ENCODE measurements at regions not wholly inside any gene's neighbourhood (a gene's known extent, or its start where the extent isn't known, plus 50 kb on each side); places are given as distances from the start of the nearest gene placed in this dataset.

DNA sequence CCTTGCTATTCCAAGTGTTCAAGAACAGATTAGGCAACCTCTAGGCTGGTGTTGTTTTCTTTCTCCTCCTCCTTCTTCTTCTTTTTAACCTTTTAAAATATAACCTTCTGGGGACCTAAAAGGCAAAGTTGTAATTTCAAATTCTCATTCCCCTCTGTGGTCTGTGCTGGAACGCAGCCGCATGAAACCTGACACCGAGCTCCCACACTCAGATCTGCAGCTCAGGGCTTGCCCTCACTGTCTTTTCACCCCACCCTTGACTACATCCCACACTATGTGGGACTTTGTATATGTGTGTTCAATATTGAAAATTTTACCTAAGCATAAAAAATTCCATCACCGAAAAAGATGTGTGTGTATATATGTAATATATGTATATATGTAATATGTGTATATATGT, 62.0 kb upstream of the ARHGAP42 start:
- TF ChIP-seq, protein P1, sequence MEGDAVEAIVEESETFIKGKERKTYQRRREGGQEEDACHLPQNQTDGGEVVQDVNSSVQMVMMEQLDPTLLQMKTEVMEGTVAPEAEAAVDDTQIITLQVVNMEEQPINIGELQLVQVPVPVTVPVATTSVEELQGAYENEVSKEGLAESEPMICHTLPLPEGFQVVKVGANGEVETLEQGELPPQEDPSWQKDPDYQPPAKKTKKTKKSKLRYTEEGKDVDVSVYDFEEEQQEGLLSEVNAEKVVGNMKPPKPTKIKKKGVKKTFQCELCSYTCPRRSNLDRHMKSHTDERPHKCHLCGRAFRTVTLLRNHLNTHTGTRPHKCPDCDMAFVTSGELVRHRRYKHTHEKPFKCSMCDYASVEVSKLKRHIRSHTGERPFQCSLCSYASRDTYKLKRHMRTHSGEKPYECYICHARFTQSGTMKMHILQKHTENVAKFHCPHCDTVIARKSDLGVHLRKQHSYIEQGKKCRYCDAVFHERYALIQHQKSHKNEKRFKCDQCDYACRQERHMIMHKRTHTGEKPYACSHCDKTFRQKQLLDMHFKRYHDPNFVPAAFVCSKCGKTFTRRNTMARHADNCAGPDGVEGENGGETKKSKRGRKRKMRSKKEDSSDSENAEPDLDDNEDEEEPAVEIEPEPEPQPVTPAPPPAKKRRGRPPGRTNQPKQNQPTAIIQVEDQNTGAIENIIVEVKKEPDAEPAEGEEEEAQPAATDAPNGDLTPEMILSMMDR (IDR thresholded peaks at IDR 0.05; ENCODE audit: control extremely low read depth, extremely low read depth, low read depth, missing control alignments) = no peak
- POLR2A ChIA-PET = no interaction called here
- DNase-seq (ENCODE audit: extremely low spot score) = no peak
- CTCF ChIA-PET = no interaction called here

DNA sequence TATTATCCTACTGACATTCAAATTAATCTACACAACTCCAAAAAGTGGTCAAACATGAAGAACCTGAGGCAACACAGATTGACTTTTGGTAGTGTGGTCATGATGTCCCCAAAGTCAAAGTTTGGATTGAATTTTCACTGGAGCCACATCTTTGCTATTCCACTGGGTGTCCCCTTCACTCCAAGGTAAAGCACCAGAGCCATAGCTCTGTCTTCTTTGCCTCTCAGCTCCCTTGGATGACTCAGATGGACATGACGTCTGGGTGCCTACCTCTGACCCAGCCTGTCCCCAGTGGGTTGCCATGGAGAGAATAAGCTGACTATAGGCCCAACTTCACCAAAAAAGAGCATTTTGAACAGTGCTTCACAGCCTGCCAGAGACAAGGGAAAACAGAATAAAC, 57.4 kb upstream of the ARHGAP42 start:
- TF ChIP-seq, protein P1 (IDR thresholded peaks at IDR 0.05; ENCODE audit: control extremely low read depth, extremely low read depth, low read depth, missing control alignments) = no peak
- ChIA-PET POLR2A (no interaction called here), CTCF (interaction anchor here (0.7 to 1.6 kb wide), 4 partner anchors 12 to 58 kb away, joined by 3 to 4 read pairs (median 3); no protein-coding TSS in a partner anchor)
- DNase-seq (ENCODE audit: extremely low spot score) = no peak

DNA sequence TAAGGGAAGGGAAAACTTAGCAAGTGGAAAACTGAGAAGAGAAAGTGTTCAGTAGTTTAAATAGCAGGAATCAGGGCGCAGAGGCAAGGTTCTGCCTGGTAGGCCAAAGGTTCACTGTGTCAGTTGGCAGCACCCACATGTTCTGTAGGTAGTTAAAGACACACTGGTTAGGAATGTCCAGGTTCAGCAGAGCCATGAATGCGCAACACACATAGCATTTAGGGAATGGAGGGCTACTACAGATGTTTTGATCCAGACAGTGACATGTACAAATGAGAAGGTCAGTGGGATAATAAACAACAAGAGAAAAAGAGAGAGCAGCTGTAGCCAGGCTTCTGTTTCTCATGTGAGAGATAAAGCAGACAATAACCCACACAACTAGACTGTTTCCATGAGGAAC, 56.2 kb upstream of the ARHGAP42 start:
- ChIA-PET CTCF (no interaction called here), POLR2A (no interaction called here)
- TF ChIP-seq, protein P1 (IDR thresholded peaks at IDR 0.05; ENCODE audit: control extremely low read depth, extremely low read depth, low read depth, missing control alignments) = no peak
- no peak for DNase-seq (ENCODE audit: extremely low spot score)

DNA sequence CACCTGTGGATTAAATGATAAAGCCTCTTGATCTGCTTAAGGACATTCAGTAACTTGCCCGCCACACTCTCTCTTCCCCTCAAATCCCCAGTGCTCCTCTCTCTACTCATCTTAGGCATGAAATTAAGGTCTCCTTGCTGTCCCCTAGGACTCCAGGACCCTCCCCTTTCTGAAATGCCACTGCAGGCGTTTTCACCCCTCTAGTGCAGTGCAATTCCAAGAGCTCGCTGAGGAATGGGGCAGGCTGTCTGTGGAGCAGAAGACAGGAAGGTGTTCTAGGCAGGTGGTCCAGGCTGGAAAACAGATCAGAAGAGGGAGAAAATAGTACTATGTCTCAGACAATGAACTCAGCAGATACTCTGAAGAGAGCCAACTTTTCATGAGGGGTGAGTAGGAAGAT, 55.8 kb upstream of the ARHGAP42 start:
- TF ChIP-seq, protein P1 (IDR thresholded peaks at IDR 0.05; ENCODE audit: control extremely low read depth, extremely low read depth, low read depth, missing control alignments) = no peak
- CTCF ChIA-PET = no interaction called here
- POLR2A ChIA-PET = no interaction called here
- no peak for DNase-seq (ENCODE audit: extremely low spot score)

DNA sequence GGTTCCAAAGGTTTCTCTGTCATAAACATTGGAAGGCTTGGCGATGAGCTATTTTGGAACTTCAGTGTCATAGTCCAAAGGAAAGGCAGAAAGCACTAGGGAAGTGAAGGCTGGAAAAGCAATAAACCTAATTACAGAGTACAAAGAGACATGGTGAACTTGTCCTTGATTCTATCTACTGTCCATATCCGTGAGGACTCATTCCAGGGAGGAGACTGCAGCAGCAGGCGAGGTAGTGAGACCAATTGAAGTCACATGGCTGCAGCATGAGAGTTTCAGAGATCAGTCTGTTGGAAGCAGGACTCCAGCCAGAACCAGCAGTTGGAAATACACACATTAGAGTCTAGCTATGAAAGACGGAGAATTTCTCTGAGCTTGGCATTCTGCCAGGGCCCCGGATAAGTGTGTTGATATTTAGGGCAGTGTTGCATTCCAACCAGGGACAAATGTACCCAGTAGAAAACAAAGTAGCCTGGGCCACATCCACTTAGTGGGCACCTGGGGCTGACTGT, 54.1 kb upstream of the ARHGAP42 start:
- DNase-seq (ENCODE audit: extremely low spot score) = no peak
- TF ChIP-seq, protein P1 (IDR thresholded peaks at IDR 0.05; ENCODE audit: control extremely low read depth, extremely low read depth, low read depth, missing control alignments) = no peak
- CTCF ChIA-PET = no interaction called here
- POLR2A ChIA-PET = no interaction called here

DNA sequence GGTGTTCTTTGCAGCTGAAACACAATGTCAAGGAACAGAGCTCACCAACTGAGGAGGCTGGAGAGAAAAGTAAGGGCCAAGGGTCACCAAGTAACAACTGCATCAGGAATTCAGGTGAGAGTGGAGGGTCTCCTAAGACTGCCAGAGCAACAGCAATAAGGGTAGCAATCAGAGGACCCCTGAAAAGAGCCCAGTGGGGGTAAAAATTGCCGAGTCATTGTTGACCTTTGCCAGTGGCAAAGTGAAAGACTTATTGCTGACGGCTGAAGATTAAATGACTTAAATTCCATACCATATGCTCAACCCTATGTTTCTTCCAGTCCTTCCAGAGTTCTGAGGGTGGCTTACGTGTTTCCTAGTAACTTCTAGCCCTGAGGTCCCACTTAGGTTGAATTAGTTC, 51.9 kb upstream of the ARHGAP42 start:
- ChIA-PET POLR2A (no interaction called here), CTCF (no interaction called here)
- TF ChIP-seq, protein P1 (IDR thresholded peaks at IDR 0.05; ENCODE audit: control extremely low read depth, extremely low read depth, low read depth, missing control alignments) = no peak

DNA sequence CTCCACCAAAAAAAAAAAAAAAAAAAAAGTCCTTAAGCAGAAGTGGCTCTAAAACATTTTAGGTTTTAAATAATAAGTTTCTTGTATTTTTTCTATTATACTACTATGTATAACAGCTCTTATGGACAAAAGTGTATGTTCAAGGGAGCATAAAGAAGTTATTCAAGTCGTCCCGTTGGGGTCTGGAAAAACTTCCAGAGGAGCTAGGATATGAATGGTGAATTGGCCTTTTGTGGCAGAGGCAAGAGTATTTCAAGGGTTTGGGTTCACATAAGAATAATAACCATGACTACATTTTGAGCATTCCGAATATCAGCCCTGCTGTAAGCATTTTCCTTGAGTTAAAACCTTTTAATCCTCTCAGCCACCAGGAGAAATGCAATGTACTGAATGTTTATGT, 50.6 kb upstream of the ARHGAP42 start:
- DNase-seq (ENCODE audit: extremely low spot score) = no peak
- CTCF ChIA-PET = no interaction called here
- TF ChIP-seq, protein P1 (IDR thresholded peaks at IDR 0.05; ENCODE audit: control extremely low read depth, extremely low read depth, low read depth, missing control alignments) = no peak
- POLR2A ChIA-PET = no interaction called here

More for the DNA sequence above, 51.9 kb upstream of the ARHGAP42 start:
- no peak for DNase-seq (ENCODE audit: extremely low spot score)

Measured in GM10248 (cell line).